NOMO-1 (cell line): ENCODE measurements at regions not wholly inside any gene's neighbourhood (a gene's known extent, or its start where the extent isn't known, plus 50 kb on each side); places are given as distances from the start of the nearest gene placed in this dataset.

ENCODE experiments used
- DNase-seq, 2 experiments: peaks; one replicate each; lab custom pipeline; 2025; ENCODE audit not compliant: unreplicated experiment in 2 of 2; lab: John Stamatoyannopoulos, UW

GRCh38 chr14:54339771-54340170 is 57.0 kb upstream of the CDKN3 start:
- no peak for DNase-seq

DNA sequence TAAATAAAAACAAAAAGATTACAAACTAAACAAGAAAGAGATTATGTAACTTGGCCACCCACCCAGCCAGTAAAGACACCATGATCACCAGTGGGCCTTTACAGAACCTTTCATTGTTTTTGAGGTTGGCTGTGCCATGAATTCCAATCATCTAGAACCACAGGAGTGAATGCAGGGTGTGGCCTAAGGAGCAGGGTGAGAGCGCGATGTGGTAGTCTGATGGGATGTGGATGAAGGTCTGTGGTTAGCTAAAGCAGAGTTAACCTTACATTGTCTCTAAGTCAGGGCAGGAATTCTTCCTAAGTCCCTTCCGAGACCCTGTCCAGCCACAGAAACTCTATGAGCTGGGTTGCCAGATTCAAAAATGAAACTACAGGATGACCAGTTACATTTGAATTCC is 54.0 kb upstream of the CDKN3 start:
- no peak for DNase-seq

DNA sequence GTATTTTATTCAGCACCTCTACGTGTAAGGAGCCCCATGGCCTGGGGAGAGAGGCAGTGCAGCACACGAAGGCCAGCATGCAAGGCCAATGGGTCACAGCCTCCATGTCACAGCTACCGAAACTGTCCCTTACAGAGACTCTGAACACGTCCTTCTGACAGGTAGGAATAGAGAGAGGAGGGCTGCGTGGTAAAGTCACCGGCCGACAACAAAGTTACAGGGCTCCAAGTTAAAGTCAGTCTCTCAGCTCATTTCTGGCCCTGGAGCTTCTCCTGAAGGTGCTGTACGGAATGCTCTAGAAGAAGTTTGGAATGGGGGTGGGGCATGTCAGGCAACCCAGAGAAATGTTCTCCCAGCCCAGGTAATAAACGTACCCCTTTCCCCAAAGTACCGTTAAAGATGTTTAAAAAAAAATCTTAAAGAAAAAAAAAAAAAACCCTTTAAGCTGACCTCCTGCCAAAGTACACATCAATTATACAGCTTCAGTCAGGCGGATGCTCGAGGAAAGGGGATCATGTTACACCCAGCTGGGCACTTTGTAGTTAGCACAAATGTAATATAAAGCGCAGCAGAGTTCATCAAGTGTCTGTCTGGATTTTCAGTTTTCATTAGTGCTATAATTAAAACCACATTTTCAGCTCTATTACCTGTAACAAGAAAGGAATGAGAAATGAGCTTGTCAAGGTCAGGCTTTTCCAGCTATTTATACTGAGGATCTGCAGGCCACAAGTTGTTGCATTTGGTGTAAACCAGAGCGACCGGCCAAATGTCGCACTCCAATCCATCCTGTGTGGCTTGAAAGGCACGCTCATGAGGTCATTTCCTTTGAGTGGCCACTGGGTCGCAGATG is 53.3 kb upstream of the CDKN3 start:
- DNase-seq: no peak

DNA sequence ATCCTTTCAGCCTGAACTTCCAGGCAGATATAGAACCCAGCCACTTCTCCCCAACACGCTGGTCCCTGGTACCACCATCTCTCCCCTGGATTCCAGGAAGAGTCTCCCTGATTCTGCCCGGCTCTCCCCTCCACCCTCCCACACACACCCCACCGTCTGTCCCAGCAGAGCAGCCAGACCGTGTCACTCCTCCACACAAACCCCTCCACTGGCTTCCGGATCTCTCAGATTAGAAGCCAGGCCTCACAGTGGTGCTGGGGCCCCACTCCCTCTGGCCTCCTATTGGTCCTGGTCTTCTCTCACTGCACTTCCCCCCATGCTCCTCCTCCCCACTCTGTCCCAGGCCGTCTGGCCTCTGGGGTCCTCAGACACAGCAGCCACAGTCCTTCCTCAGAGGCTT is 52.4 kb upstream of the CDKN3 start:
- DNase-seq: no peak

GRCh38 chr14:54346257-54346656 is 50.5 kb upstream of the CDKN3 start:
- no peak for DNase-seq
